ENCODE measurements at regions not wholly inside any gene's neighbourhood (a gene's known extent, or its start where the extent isn't known, plus 50 kb on each side); places are given as distances from the start of the nearest gene placed in this dataset.

- Histone ChIP-seq H3K36me3 (ENCODE audit: insufficient read depth, low read length) (no peaks in the 10 kb centered on the region), H3K4me2 (ENCODE audit: low read length) (no peak overlapping the region), H3K9me2 (ENCODE audit: insufficient read depth, low read length) (no peaks in the 10 kb centered on the region), H3K4me3 (ENCODE audit: low read length) (no peak overlapping the region), H3K9ac (ENCODE audit: low read length) (no peak overlapping the region), H3K27ac (ENCODE audit: low read length) (no peak overlapping the region), H4K20me1 (ENCODE audit: insufficient read depth) (no peaks in the 10 kb centered on the region), H3K79me2 (replicated peaks; ENCODE audit: insufficient read depth, low read length) (no peaks in the 10 kb centered on the region), H3F3A (ENCODE audit: insufficient read depth, low read length, poor library complexity, severe bottlenecking) (no peaks in the 10 kb centered on the region), H3K27me3 (ENCODE audit: insufficient read depth, low read depth, low read length) (no peaks in the 10 kb centered on the region), H3K9me3 (ENCODE audit: low read length) (no peaks in the 10 kb centered on the region), H2AFZ (ENCODE audit: low read depth, low read length) (no peak overlapping the region)
- TF ChIP-seq RAD21 (conservative IDR thresholded peaks at IDR 0.05), result no peak
- no peak for TF ChIP-seq MXI1 (conservative IDR thresholded peaks at IDR 0.05; ENCODE audit: poor library complexity, severe bottlenecking)
- no peak for TF ChIP-seq EZH2 (IDR thresholded peaks at IDR 0.05; ENCODE audit: borderline replicate concordance, insufficient read depth, low read length, poor library complexity, severe bottlenecking)
- no peak for TF ChIP-seq CTCF (IDR thresholded peaks at IDR 0.05; ENCODE audit: poor library complexity, severe bottlenecking)
- no peak for TF ChIP-seq SMC3 (conservative IDR thresholded peaks at IDR 0.05; ENCODE audit: poor library complexity)
- TF ChIP-seq EP300 (conservative IDR thresholded peaks at IDR 0.05; ENCODE audit: poor library complexity, severe bottlenecking), result no peak
- no peak for TF ChIP-seq TAF1 (IDR thresholded peaks at IDR 0.05; ENCODE audit: low read depth)
- no peak for TF ChIP-seq REST (IDR thresholded peaks at IDR 0.05; ENCODE audit: borderline replicate concordance)
- no peak for TF ChIP-seq POLR2AphosphoS5 (IDR thresholded peaks at IDR 0.05)
Observed at GRCh38 chr1:189103956-189104355, 1373.7 kb downstream of the BRINP3 start.

GRCh38 chr1:189117072-189117770 lies 1360.4 kb downstream of the BRINP3 start:
- H3F3A ChIP-seq (ENCODE audit: insufficient read depth, low read length, poor library complexity, severe bottlenecking), result no peaks in the 10 kb centered on the region
- no peak overlapping the region for H3K4me3 ChIP-seq (ENCODE audit: low read length)
- H3K36me3 ChIP-seq (ENCODE audit: insufficient read depth, low read length), result no peaks in the 10 kb centered on the region
- H4K20me1 ChIP-seq (ENCODE audit: insufficient read depth), result no peaks in the 10 kb centered on the region
- H3K4me2 ChIP-seq (ENCODE audit: low read length), result no peak overlapping the region
- H3K9ac ChIP-seq (ENCODE audit: low read length), result no peak overlapping the region
- no peaks in the 10 kb centered on the region for H3K27me3 ChIP-seq (ENCODE audit: insufficient read depth, low read depth, low read length)
- no peak overlapping the region for H3K27ac ChIP-seq (ENCODE audit: low read length)
- H3K9me3 ChIP-seq (ENCODE audit: low read length), result no peaks in the 10 kb centered on the region
- H3K9me2 ChIP-seq (ENCODE audit: insufficient read depth, low read length), result no peaks in the 10 kb centered on the region
- no peak for TF ChIP-seq EZH2 (IDR thresholded peaks at IDR 0.05; ENCODE audit: borderline replicate concordance, insufficient read depth, low read length, poor library complexity, severe bottlenecking)
- no peak for TF ChIP-seq CTCF (IDR thresholded peaks at IDR 0.05; ENCODE audit: poor library complexity, severe bottlenecking)
- no peak for TF ChIP-seq REST (IDR thresholded peaks at IDR 0.05; ENCODE audit: borderline replicate concordance)
- H3K79me2 ChIP-seq (replicated peaks; ENCODE audit: insufficient read depth, low read length), result no peaks in the 10 kb centered on the region
- H2AFZ ChIP-seq (ENCODE audit: low read depth, low read length), result no peak overlapping the region
